SK-N-SH (cell line): ENCODE measurements at regions not wholly inside any gene's neighbourhood (a gene's known extent, or its start where the extent isn't known, plus 50 kb on each side); places are given as distances from the start of the nearest gene placed in this dataset.

Experiments used
- CTCF ChIP-seq: fragments of 200-600 bp; sonication (generic); IDR thresholded peaks from 2 replicates; pipeline ENCODE4 v1.6.1; 2017; ENCODE audit warnings: antibody characterized with exemption, mild to moderate bottlenecking, moderate library complexity
- EP300 ChIP-seq, 2 experiments: IDR thresholded peaks; 2 replicates each; pipeline versions ENCODE4 v1.4.0 to v1.6.1; 2012; ENCODE audit warnings: borderline replicate concordance in 1 of 2, low read depth in 1 of 2, low read length in 1 of 2
- FOXM1 ChIP-seq: IDR thresholded peaks from 2 replicates; pipeline ENCODE4 v1.4.0; 2012; ENCODE audit warnings: low read depth, mild to moderate bottlenecking
- RFX5 ChIP-seq: IDR thresholded peaks from 2 replicates; pipeline ENCODE4 v1.6.1; 2012; ENCODE audit warnings: mild to moderate bottlenecking, improper control_type of control experiment, low read length

GRCh38 chr16:6558661-6559060, 774.0 kb upstream of the RBFOX1 start:
- TF ChIP-seq FOXM1 = no peak
- TF ChIP-seq CTCF = no peak
- no peak for TF ChIP-seq EP300 (IDR thresholded peaks at IDR 0.05; ENCODE audit: borderline replicate concordance in 1 of 2, low read depth in 1 of 2, low read length in 1 of 2)
- TF ChIP-seq RFX5 = no peak
